H1 (cell line): ENCODE measurements at regions not wholly inside any gene's neighbourhood (a gene's known extent, or its start where the extent isn't known, plus 50 kb on each side); places are given as distances from the start of the nearest gene placed in this dataset.

ENCODE experiments used
- CTCF ChIA-PET: fragments of 300-600 bp; sonication (Branson Sonifier 250); formaldehyde crosslinking; loops from one replicate; lab custom pipeline; 2021; ENCODE audit not compliant: partially characterized antibody; lab: Charles Lee
- POLR2A ChIA-PET: fragments of 300-600 bp; sonication (Branson Sonifier 250); formaldehyde crosslinking; loops from one replicate; lab custom pipeline; 2021; ENCODE audit warnings: inconsistent platforms; ENCODE audit not compliant: partially characterized antibody; lab: Charles Lee
- DNase-seq, 2 experiments: peaks; one replicate each; pipeline versions ENCODE4 v3.0.0 to v3.0.0-alpha.2; 2010 to 2022; ENCODE audit warnings: low spot score in 2 of 2, low read depth in 1 of 2, mixed read lengths in 1 of 2
- FAIRE-seq: peaks from 2 replicates; lab custom pipeline; 2011; peaks lifted over from hg19 to GRCh38; lab: Jason Lieb, UNC
- H2AFZ ChIP-seq: 2 replicates; pipeline ENCODE4 v1.8.1; 2012; ENCODE audit warnings: low read length, inconsistent platforms
- H2AK5ac ChIP-seq: 2 replicates; pipeline ENCODE4 v1.6.1; 2013; ENCODE audit warnings: low read depth, low read length
- H2BK120ac ChIP-seq: replicated peaks from 2 replicates; pipeline ENCODE3; 2013; ENCODE audit warnings: low read depth, low read length, inconsistent platforms
- H2BK12ac ChIP-seq: 2 replicates; pipeline ENCODE4 v1.6.1; 2013; ENCODE audit warnings: low read depth, low read length
- H2BK15ac ChIP-seq: 2 replicates; pipeline ENCODE4 v1.6.1; 2013; ENCODE audit warnings: low read length
- H2BK20ac ChIP-seq: 2 replicates; pipeline ENCODE4 v1.6.1; 2013; ENCODE audit warnings: low read length
- H2BK5ac ChIP-seq: 2 replicates; pipeline ENCODE4 v1.6.1; 2013; ENCODE audit warnings: low read depth, low read length
- H3K14ac ChIP-seq: 2 replicates; pipeline ENCODE4 v1.6.1; 2013; ENCODE audit warnings: inconsistent platforms; ENCODE audit not compliant: insufficient read length
- H3K18ac ChIP-seq: 2 replicates; pipeline ENCODE4 v1.6.1; 2013; ENCODE audit warnings: low read length; ENCODE audit errors: extremely low read depth
- H3K23ac ChIP-seq: 2 replicates; pipeline ENCODE4 v1.6.1; 2013; ENCODE audit warnings: inconsistent platforms; ENCODE audit not compliant: insufficient read length
- H3K23me2 ChIP-seq: 2 replicates; pipeline ENCODE4 v1.6.1; 2013; ENCODE audit warnings: low read depth, low read length
- H3K27ac ChIP-seq: 2 replicates; pipeline ENCODE4 v1.6.1; 2011; ENCODE audit warnings: low read depth, low read length, inconsistent platforms
- H3K27me3 ChIP-seq, 4 experiments: replicated peaks in 1 of 4; 1 replicate in 1 of 4; 2 replicates in 3 of 4; pipeline versions ENCODE4 v1.6.1 to v1.8.1; 2011 to 2013; ENCODE audit warnings: low read length in 3 of 4, mild to moderate bottlenecking in 3 of 4, inconsistent platforms in 2 of 4, mixed read lengths in 2 of 4, moderate library complexity in 1 of 4; ENCODE audit not compliant: control insufficient read depth in 3 of 4, insufficient read depth in 3 of 4; ENCODE audit errors: extremely low read depth in 1 of 4
- H3K36me3 ChIP-seq, 4 experiments: 2 replicates each; pipeline versions ENCODE4 v1.6.1 to v1.8.1; 2011 to 2013; ENCODE audit warnings: mild to moderate bottlenecking in 4 of 4, low read length in 3 of 4, moderate library complexity in 2 of 4, control low read depth in 1 of 4, inconsistent platforms in 1 of 4; ENCODE audit not compliant: insufficient read depth in 4 of 4, control insufficient read depth in 2 of 4
- H3K4ac ChIP-seq: replicated peaks from 2 replicates; pipeline ENCODE3; 2013; ENCODE audit warnings: low read length, low read depth, mixed read lengths, inconsistent platforms; ENCODE audit not compliant: insufficient read length
- H3K4me1 ChIP-seq, 4 experiments: replicated peaks in 1 of 4; 1 replicate in 1 of 4; 2 replicates in 3 of 4; pipeline versions ENCODE4 v1.6.1 to v1.8.1; 2011 to 2013; ENCODE audit warnings: low read length in 3 of 4, inconsistent platforms in 2 of 4, mixed read lengths in 1 of 4; ENCODE audit not compliant: insufficient read depth in 4 of 4, control insufficient read depth in 3 of 4
- H3K4me2 ChIP-seq, 2 experiments: 2 replicates each; pipeline versions ENCODE4 v1.6.1 to v1.8.1; 2011 to 2013; ENCODE audit warnings: low read depth in 2 of 2, low read length in 2 of 2, control low read depth in 1 of 2, inconsistent platforms in 1 of 2, mild to moderate bottlenecking in 1 of 2; ENCODE audit not compliant: insufficient read depth in 1 of 2
- H3K4me3 ChIP-seq, 4 experiments: fragments of 200-600, 300-600 bp in 1 of 4; sonication (generic), shearing (Covaris generic), sonication (Bioruptor Twin) in 1 of 4; 2 replicates each; pipeline versions ENCODE4 v1.5.1 to v1.8.1; 2011 to 2016; ENCODE audit warnings: low read length in 4 of 4, low read depth in 3 of 4, control low read depth in 2 of 4, inconsistent platforms in 2 of 4, mild to moderate bottlenecking in 2 of 4, mixed read lengths in 1 of 4, moderate library complexity in 1 of 4; ENCODE audit not compliant: insufficient read depth in 2 of 4; ENCODE audit errors: extremely low read depth in 1 of 4
- H3K56ac ChIP-seq: replicated peaks from 2 replicates; pipeline ENCODE3; 2013; ENCODE audit warnings: low read depth, mild to moderate bottlenecking, mixed read lengths, low read length, inconsistent platforms; ENCODE audit not compliant: insufficient read length
- H3K79me1 ChIP-seq: 2 replicates; pipeline ENCODE4 v1.6.1; 2013; ENCODE audit warnings: low read depth, low read length, control low read depth
- H3K79me2 ChIP-seq, 2 experiments: 2 replicates each; pipeline versions ENCODE4 v1.6.1 to v1.8.1; 2012 to 2013; ENCODE audit warnings: low read length in 2 of 2, mild to moderate bottlenecking in 2 of 2, inconsistent platforms in 1 of 2; ENCODE audit not compliant: insufficient read depth in 2 of 2, control insufficient read depth in 1 of 2
- H3K9ac ChIP-seq, 4 experiments: replicated peaks in 1 of 4; 1 replicate in 1 of 4; 2 replicates in 3 of 4; pipeline versions ENCODE4 v1.6.1 to v1.8.1; 2011 to 2013; ENCODE audit warnings: low read depth in 3 of 4, low read length in 3 of 4, control low read depth in 2 of 4, mild to moderate bottlenecking in 2 of 4, moderate library complexity in 2 of 4, inconsistent platforms in 1 of 4; ENCODE audit errors: extremely low read depth in 1 of 4
- H3K9me3 ChIP-seq, 2 experiments: 2 replicates each; pipeline versions ENCODE4 v1.6.1 to v1.8.1; 2012 to 2013; ENCODE audit warnings: mild to moderate bottlenecking in 2 of 2, moderate library complexity in 2 of 2, control low read depth in 1 of 2, inconsistent platforms in 1 of 2, low read depth in 1 of 2, low read length in 1 of 2, mixed read lengths in 1 of 2; ENCODE audit not compliant: insufficient read depth in 2 of 2
- H4K20me1 ChIP-seq, 2 experiments: replicated peaks in 1 of 2; 2 replicates each; pipeline versions ENCODE3 to v1.8.1; 2011 to 2013; ENCODE audit warnings: inconsistent platforms in 2 of 2, low read length in 2 of 2, mild to moderate bottlenecking in 1 of 2; ENCODE audit not compliant: insufficient read depth in 2 of 2, control insufficient read depth in 1 of 2
- H4K5ac ChIP-seq: 2 replicates; pipeline ENCODE4 v1.6.1; 2013; ENCODE audit warnings: low read length, low read depth, mixed read lengths, inconsistent platforms; ENCODE audit not compliant: insufficient read length
- H4K8ac ChIP-seq: 2 replicates; pipeline ENCODE4 v1.8.0; 2013; ENCODE audit warnings: mild to moderate bottlenecking, moderate library complexity, low read length, inconsistent platforms; ENCODE audit not compliant: insufficient read depth; ENCODE audit errors: extremely low read depth
- H4K91ac ChIP-seq: replicated peaks from 2 replicates; pipeline ENCODE3; 2013; ENCODE audit warnings: low read length, mixed read lengths, inconsistent platforms; ENCODE audit not compliant: insufficient read length
- CTCF ChIP-seq, 3 experiments: IDR thresholded peaks; 1 replicate in 2 of 3; 2 replicates in 1 of 3; pipeline versions ENCODE4 v1.5.1 to v1.6.1; 2011; ENCODE audit warnings: low read length in 3 of 3, mild to moderate bottlenecking in 3 of 3, inconsistent platforms in 2 of 3, low read depth in 1 of 3, moderate library complexity in 1 of 3; ENCODE audit not compliant: insufficient read depth in 1 of 3; ENCODE audit errors: control extremely low read depth in 1 of 3
- EP300 ChIP-seq, 2 experiments: IDR thresholded peaks; 1 replicate in 1 of 2; 2 replicates in 1 of 2; pipeline ENCODE4 v1.6.1; 2011 to 2012; ENCODE audit warnings: low read depth in 2 of 2, low read length in 2 of 2, mild to moderate bottlenecking in 2 of 2, borderline replicate concordance in 1 of 2, inconsistent platforms in 1 of 2, moderate library complexity in 1 of 2
- JUN ChIP-seq: IDR thresholded peaks from 2 replicates; pipeline ENCODE4 v1.6.1; 2011; ENCODE audit warnings: low read depth, mild to moderate bottlenecking, improper control_type of control experiment, low read length
- KDM1A ChIP-seq: fragments of 200-600, 300-600 bp; sonication (generic); IDR thresholded peaks from 2 replicates; pipeline ENCODE4 v1.7.1; 2016; ENCODE audit warnings: mild to moderate bottlenecking, low read length, borderline replicate concordance
- MAX ChIP-seq: IDR thresholded peaks from 2 replicates; pipeline ENCODE4 v1.6.1; 2012; ENCODE audit warnings: inconsistent platforms
- TAF7 ChIP-seq: optimal IDR thresholded peaks from 2 replicates; pipeline ENCODE3; 2011; ENCODE audit warnings: low read depth, mild to moderate bottlenecking, inconsistent platforms, low read length, moderate library complexity, borderline replicate concordance
- WGBS, 2 experiments: shearing (Covaris generic) in 1 of 2; methylation state at CpG; one replicate each; pipeline versions ENCODE4 v1.1.6 to v1.1.7; 2013 to 2015; ENCODE audit warnings: low lambda C conversion rate in 2 of 2, mixed read lengths in 2 of 2, inconsistent platforms in 1 of 2, low coverage in 1 of 2, missing lambda C conversion rate in 1 of 2; ENCODE audit not compliant: insufficient replicate concordance in 2 of 2, insufficient coverage in 1 of 2, insufficient read length in 1 of 2; ENCODE audit errors: extremely low coverage in 1 of 2, missing lambda C conversion rate in 1 of 2; 5-methylcytosine and 5-hydroxymethylcytosine counted together

GRCh38 chr9:85202596-85202995 lies 533.1 kb downstream of the NTRK2 start:
- Histone ChIP-seq H3K36me3 (no peaks in the 10 kb centered on the region), H2BK5ac (no peak overlapping the region), H2BK20ac (no peak overlapping the region), H3K18ac (no peak overlapping the region), H3K23ac (no peak overlapping the region), H2BK120ac (no peak overlapping the region), H3K79me1 (no peaks in the 10 kb centered on the region; the same call in 1 of the 2 replicates), H3K4me3 (no peak overlapping the region), H4K8ac (no peak overlapping the region), H3K27ac (no peak overlapping the region), H3K23me2 (no peaks in the 10 kb centered on the region), H2BK12ac (no peak overlapping the region), H4K91ac (no peak overlapping the region), H3K9me3 (0 out of 4 replicates have a peak, but pooled peaks cover 0 to 3% of the 10 kb centered on the region in 2 experiments), H3K4ac (no peak overlapping the region), H4K20me1 (no peaks in the 10 kb centered on the region), H3K27me3 (no peaks in the 10 kb centered on the region), H3K79me2 (no peaks in the 10 kb centered on the region), H3K4me2 (no peak overlapping the region), H3K14ac (no peak overlapping the region), H3K56ac (no peak overlapping the region), H4K5ac (no peak overlapping the region), H3K9ac (no peak overlapping the region), H3K4me1 (no peaks in the 10 kb centered on the region), H2AFZ (no peak overlapping the region), H2AK5ac (no peak overlapping the region), H2BK15ac (no peak overlapping the region)
- TF ChIP-seq EP300 (IDR thresholded peaks at IDR 0.05; ENCODE audit: borderline replicate concordance in 1 of 2, low read depth in 2 of 2, low read length in 2 of 2), result no peak
- TF ChIP-seq KDM1A, result no peak
- no peak for TF ChIP-seq MAX
- TF ChIP-seq CTCF (IDR thresholded peaks at IDR 0.05; ENCODE audit: control extremely low read depth in 1 of 3, insufficient read depth in 1 of 3, low read depth in 1 of 3, low read length in 3 of 3), result no peak
- no peak for TF ChIP-seq JUN
- TF ChIP-seq TAF7, result no peak
- 94% methylated on average over 3 of the region's 3 CpGs; no CpG with 5 or more reads in 1 of the 2 experiments for WGBS, 2 experiments
- DNase-seq, result no peak
- ChIA-PET CTCF (no interaction called here), POLR2A (no interaction called here)
- FAIRE-seq, result no peak
